DOHH2 (cell line): ENCODE measurements at regions not wholly inside any gene's neighbourhood (a gene's known extent, or its start where the extent isn't known, plus 50 kb on each side); places are given as distances from the start of the nearest gene placed in this dataset.

Experiments
- H3F3A ChIP-seq: fragments of 200-600 bp; sonication (generic), shearing (Covaris generic); 2 replicates; pipeline ENCODE4 v1.6.0; 2016; ENCODE audit warnings: antibody characterized with exemption, mild to moderate bottlenecking; ENCODE audit not compliant: control insufficient read depth, insufficient read depth
- H3K27ac ChIP-seq: fragments of 200-600 bp; sonication (generic); 2 replicates; pipeline ENCODE4 v1.5.1; 2014; ENCODE audit warnings: low read depth, mild to moderate bottlenecking, low read length, moderate library complexity
- H3K27me3 ChIP-seq: fragments of 200-600 bp; sonication (generic); 2 replicates; pipeline ENCODE4 v1.6.1; 2014; ENCODE audit warnings: mild to moderate bottlenecking, low read length, mixed read lengths; ENCODE audit not compliant: control insufficient read depth
- H3K36me3 ChIP-seq: fragments of 200-600 bp; sonication (generic); 2 replicates; pipeline ENCODE4 v1.6.1; 2014; ENCODE audit warnings: mild to moderate bottlenecking, low read length, moderate library complexity, mixed read lengths; ENCODE audit not compliant: control insufficient read depth
- H3K4me1 ChIP-seq: fragments of 200-600 bp; sonication (generic); 2 replicates; pipeline ENCODE4 v1.6.1; 2014; ENCODE audit warnings: mild to moderate bottlenecking, low read length, mixed read lengths; ENCODE audit not compliant: control insufficient read depth
- H3K4me2 ChIP-seq: fragments of 200-600 bp; sonication (generic); 2 replicates; pipeline ENCODE4 v1.6.0; 2014; ENCODE audit warnings: mild to moderate bottlenecking, low read length, moderate library complexity
- H3K4me3 ChIP-seq: fragments of 200-600 bp; sonication (generic); 2 replicates; pipeline ENCODE4 v1.5.1; 2014; ENCODE audit warnings: mild to moderate bottlenecking, low read length, mixed read lengths
- H3K79me2 ChIP-seq: fragments of 200-600 bp; sonication (generic); 2 replicates; pipeline ENCODE4 v1.6.1; 2014; ENCODE audit warnings: mild to moderate bottlenecking, low read length, mixed read lengths; ENCODE audit not compliant: control insufficient read depth
- H3K9me2 ChIP-seq: fragments of 200-600 bp; sonication (generic); replicated peaks from 2 replicates; pipeline ENCODE4 v1.6.1; 2014; ENCODE audit warnings: mild to moderate bottlenecking, low read length, mixed read lengths; ENCODE audit not compliant: control insufficient read depth
- H3K9me3 ChIP-seq: fragments of 200-600 bp; sonication (generic); 2 replicates; pipeline ENCODE4 v1.6.1; 2014; ENCODE audit warnings: antibody characterized with exemption, low read length, mixed read lengths; ENCODE audit not compliant: control insufficient read depth, insufficient read depth
- H4K20me1 ChIP-seq: fragments of 200-600 bp; sonication (generic); 2 replicates; pipeline ENCODE4 v1.6.0; 2014; ENCODE audit warnings: low read depth, mild to moderate bottlenecking, antibody characterized with exemption, low read length, moderate library complexity; ENCODE audit not compliant: control insufficient read depth, insufficient read depth
- EZH2phosphoT487 ChIP-seq: fragments of 200-600 bp; sonication (generic); IDR thresholded peaks from 2 replicates; pipeline ENCODE4 v1.6.1; 2017; ENCODE audit warnings: borderline replicate concordance, mild to moderate bottlenecking, antibody characterized with exemption, low read length, moderate library complexity, mixed read lengths
- TF ChIP-seq, protein P1 (sequence below): fragments of 200-600 bp; sonication (generic); IDR thresholded peaks from one replicate; pipeline ENCODE4 v1.5.1; 2014; ENCODE audit warnings: antibody characterized with exemption, mild to moderate bottlenecking, low read depth, low read length; ENCODE audit not compliant: poor library complexity, severe bottlenecking

DNA sequence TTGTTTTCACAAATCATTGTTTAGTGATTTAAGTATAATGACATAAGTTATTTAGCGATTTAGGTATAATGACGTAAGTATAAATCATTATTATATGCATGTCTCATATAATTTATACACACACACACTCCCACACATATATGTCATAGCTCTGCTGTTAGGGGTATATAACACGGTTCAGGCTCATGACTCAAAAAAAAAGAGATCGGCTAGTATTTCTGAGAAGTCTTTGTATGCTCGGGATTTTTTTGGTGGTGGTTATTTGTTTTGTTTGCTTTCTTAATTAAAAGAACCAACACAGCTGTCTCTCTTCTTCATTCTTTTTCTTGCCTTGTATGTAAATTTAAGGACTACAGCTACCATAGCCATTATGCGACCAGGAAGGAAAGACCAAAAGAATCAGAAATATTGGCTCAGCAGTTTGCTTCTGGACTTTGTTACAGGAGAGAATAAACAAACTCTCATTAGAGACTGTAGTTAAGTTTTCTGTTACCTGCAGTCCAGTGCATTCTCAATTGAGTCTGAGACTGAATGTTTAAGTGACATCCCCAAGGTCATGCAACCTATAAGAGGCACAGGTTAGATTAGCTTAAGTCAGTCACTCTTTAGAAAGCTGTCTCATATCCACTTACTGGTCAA is 83.2 kb upstream of the NREP start:
- Histone ChIP-seq H3K4me2 (no peak overlapping the region), H3K27ac (no peak overlapping the region), H3K9me2 (no peaks in the 10 kb centered on the region), H3K9me3 (no peaks in the 10 kb centered on the region), H3K27me3 (0 out of 2 replicates have a peak, but pooled peaks cover 2% of the 10 kb centered on the region), H3K4me1 (no peaks in the 10 kb centered on the region), H4K20me1 (no peaks in the 10 kb centered on the region), H3F3A (no peaks in the 10 kb centered on the region), H3K79me2 (no peaks in the 10 kb centered on the region), H3K36me3 (no peaks in the 10 kb centered on the region), H3K4me3 (no peak overlapping the region)
- TF ChIP-seq, protein P1, sequence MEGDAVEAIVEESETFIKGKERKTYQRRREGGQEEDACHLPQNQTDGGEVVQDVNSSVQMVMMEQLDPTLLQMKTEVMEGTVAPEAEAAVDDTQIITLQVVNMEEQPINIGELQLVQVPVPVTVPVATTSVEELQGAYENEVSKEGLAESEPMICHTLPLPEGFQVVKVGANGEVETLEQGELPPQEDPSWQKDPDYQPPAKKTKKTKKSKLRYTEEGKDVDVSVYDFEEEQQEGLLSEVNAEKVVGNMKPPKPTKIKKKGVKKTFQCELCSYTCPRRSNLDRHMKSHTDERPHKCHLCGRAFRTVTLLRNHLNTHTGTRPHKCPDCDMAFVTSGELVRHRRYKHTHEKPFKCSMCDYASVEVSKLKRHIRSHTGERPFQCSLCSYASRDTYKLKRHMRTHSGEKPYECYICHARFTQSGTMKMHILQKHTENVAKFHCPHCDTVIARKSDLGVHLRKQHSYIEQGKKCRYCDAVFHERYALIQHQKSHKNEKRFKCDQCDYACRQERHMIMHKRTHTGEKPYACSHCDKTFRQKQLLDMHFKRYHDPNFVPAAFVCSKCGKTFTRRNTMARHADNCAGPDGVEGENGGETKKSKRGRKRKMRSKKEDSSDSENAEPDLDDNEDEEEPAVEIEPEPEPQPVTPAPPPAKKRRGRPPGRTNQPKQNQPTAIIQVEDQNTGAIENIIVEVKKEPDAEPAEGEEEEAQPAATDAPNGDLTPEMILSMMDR, result no peak
- no peak for TF ChIP-seq EZH2phosphoT487

DNA sequence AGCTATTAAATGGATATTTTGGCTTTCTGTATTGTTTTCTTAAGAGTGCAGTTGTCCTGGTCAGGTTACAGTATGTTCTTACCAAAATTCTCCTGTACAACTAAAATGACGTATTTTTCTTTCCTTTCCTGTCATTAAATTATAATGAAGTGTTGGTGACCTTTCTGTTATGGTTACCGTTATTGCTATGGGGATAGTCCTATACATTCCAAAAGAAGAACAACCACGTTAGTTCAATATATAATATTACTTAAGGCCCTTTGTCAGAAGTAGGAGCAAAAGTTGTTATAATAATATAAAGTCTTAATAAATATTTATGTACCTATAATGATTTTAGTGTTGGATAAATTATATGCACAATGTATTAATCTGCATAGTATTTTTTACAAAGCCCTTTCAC is 82.4 kb upstream of the NREP start:
- no peak for TF ChIP-seq EZH2phosphoT487
- TF ChIP-seq, protein P1, result no peak
- Histone ChIP-seq H3K9me3 (no peaks in the 10 kb centered on the region), H3F3A (no peaks in the 10 kb centered on the region), H3K4me2 (no peak overlapping the region), H3K27me3 (0 out of 2 replicates have a peak, but pooled peaks cover 2% of the 10 kb centered on the region), H3K36me3 (no peaks in the 10 kb centered on the region), H4K20me1 (no peaks in the 10 kb centered on the region), H3K79me2 (no peaks in the 10 kb centered on the region), H3K4me3 (no peak overlapping the region), H3K27ac (no peak overlapping the region), H3K9me2 (no peaks in the 10 kb centered on the region), H3K4me1 (no peaks in the 10 kb centered on the region)

DNA sequence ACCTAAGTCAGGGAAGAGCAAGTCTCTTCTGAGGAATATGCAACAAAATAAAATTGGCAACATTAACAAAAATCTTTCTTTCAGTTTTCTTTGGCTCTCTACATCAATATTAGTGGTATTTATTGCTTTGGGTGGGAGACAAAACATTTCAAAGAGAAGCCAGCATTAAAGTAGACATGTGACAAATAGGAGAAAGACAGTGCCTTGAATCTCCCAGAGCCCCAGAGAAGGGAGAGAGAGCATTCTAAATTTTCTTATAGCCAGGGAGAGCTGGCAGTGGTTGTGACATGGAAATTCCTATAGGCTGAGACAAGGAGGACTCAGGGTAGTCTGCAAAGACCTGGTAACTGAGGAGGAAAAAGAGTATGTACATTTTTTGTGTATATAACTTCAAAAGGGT is 79.4 kb upstream of the NREP start:
- H3K27ac ChIP-seq, result no peak overlapping the region
- 0 out of 2 replicates have a peak, but pooled peaks cover 2% of the 10 kb centered on the region for H3K27me3 ChIP-seq
- no peak overlapping the region for H3K4me2 ChIP-seq
- no peaks in the 10 kb centered on the region for H3K9me2 ChIP-seq
- no peak overlapping the region for H3K4me3 ChIP-seq
- no peaks in the 10 kb centered on the region for H3K9me3 ChIP-seq
- H4K20me1 ChIP-seq, result no peaks in the 10 kb centered on the region
- H3K4me1 ChIP-seq, result no peaks in the 10 kb centered on the region
- H3K36me3 ChIP-seq, result no peaks in the 10 kb centered on the region
- H3K79me2 ChIP-seq, result no peaks in the 10 kb centered on the region
- no peaks in the 10 kb centered on the region for H3F3A ChIP-seq
- no peak for TF ChIP-seq EZH2phosphoT487
- TF ChIP-seq, protein P1, result no peak
